ENCODE measurements at regions not wholly inside any gene's neighbourhood (a gene's known extent, or its start where the extent isn't known, plus 50 kb on each side); places are given as distances from the start of the nearest gene placed in this dataset.

GRCh38 chr3:164365242-164365641 lies 713.1 kb downstream of the SI start:
- H4K20me1 ChIP-seq (ENCODE audit: control insufficient read depth, insufficient read depth, insufficient read length), result no peaks in the 10 kb centered on the region
- H3K4ac ChIP-seq (ENCODE audit: low read depth, low read length), result no peak overlapping the region
- no peak for DNase-seq
- H3K9ac ChIP-seq (ENCODE audit: extremely low read depth, insufficient read length, low read length), result no peak overlapping the region
- Mint-ChIP-seq H3K4me3 (no peak overlapping the region), H3K9me3 (no peaks in the 10 kb centered on the region), H3K36me3 (ENCODE audit: insufficient read depth in 1 of 3, low read depth in 3 of 3) (no peaks in the 10 kb centered on the region), H3K27ac (no peak overlapping the region), H3K4me1 (peaks cover 0 to 2% of the 10 kb centered on the region in 2 experiments; a peak in 2 of 4 replicates), H3K27me3 (ENCODE audit: low read depth) (no peaks in the 10 kb centered on the region)
- no peak overlapping the region for H2BK12ac ChIP-seq (ENCODE audit: insufficient read length, low read depth, low read length)
- no peak overlapping the region for H2BK20ac ChIP-seq (ENCODE audit: low read depth, low read length, poor library complexity, severe bottlenecking)
- no peak overlapping the region for H3K23ac ChIP-seq (ENCODE audit: insufficient read length, low read depth, low read length)
- H2AK5ac ChIP-seq (ENCODE audit: insufficient read length, low read length), result no peak overlapping the region
- no peak overlapping the region for H4K91ac ChIP-seq (ENCODE audit: insufficient read length, low read depth, low read length)
- H4K8ac ChIP-seq (replicated peaks; ENCODE audit: insufficient read length, low read depth, low read length), result no peak overlapping the region
- H3K18ac ChIP-seq (ENCODE audit: insufficient read length, low read depth, low read length), result no peak overlapping the region
- no peak overlapping the region for H4K5ac ChIP-seq (ENCODE audit: insufficient read length, low read depth, low read length)
- no peak overlapping the region for H3T11ph ChIP-seq (ENCODE audit: low read length)
- H2BK120ac ChIP-seq (ENCODE audit: low read depth, low read length, poor library complexity, severe bottlenecking), result no peak overlapping the region
- TF ChIP-seq, protein P1, sequence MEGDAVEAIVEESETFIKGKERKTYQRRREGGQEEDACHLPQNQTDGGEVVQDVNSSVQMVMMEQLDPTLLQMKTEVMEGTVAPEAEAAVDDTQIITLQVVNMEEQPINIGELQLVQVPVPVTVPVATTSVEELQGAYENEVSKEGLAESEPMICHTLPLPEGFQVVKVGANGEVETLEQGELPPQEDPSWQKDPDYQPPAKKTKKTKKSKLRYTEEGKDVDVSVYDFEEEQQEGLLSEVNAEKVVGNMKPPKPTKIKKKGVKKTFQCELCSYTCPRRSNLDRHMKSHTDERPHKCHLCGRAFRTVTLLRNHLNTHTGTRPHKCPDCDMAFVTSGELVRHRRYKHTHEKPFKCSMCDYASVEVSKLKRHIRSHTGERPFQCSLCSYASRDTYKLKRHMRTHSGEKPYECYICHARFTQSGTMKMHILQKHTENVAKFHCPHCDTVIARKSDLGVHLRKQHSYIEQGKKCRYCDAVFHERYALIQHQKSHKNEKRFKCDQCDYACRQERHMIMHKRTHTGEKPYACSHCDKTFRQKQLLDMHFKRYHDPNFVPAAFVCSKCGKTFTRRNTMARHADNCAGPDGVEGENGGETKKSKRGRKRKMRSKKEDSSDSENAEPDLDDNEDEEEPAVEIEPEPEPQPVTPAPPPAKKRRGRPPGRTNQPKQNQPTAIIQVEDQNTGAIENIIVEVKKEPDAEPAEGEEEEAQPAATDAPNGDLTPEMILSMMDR (conservative IDR thresholded peaks at IDR 0.05), result no peak
- no peaks in the 10 kb centered on the region for H3K27me3 ChIP-seq (ENCODE audit: insufficient read depth, low read length)
- H2BK15ac ChIP-seq (ENCODE audit: low read depth, low read length), result no peak overlapping the region
- no peak overlapping the region for H2BK5ac ChIP-seq (ENCODE audit: insufficient read length, low read length)
- H3K4me1 ChIP-seq (ENCODE audit: insufficient read depth, low read length), result no peaks in the 10 kb centered on the region
- no peak overlapping the region for H3K14ac ChIP-seq (ENCODE audit: insufficient read depth, low read length)
- H3K56ac ChIP-seq (ENCODE audit: insufficient read length, low read depth, low read length), result no peak overlapping the region
- H3K27ac ChIP-seq (ENCODE audit: insufficient read length, low read depth, low read length), result no peak overlapping the region
- no peaks in the 10 kb centered on the region for H3K23me2 ChIP-seq (ENCODE audit: insufficient read length, low read depth, low read length, poor library complexity, severe bottlenecking)
- H3K4me2 ChIP-seq (ENCODE audit: insufficient read depth, insufficient read length, low read length), result no peak overlapping the region
- no CpG with 5 or more reads among the region's 1 CpG for WGBS (ENCODE audit: extremely low coverage, insufficient read length, low lambda C conversion rate)
- H3K79me1 ChIP-seq (ENCODE audit: insufficient read depth, low read depth, low read length, poor library complexity, severe bottlenecking), result no peaks in the 10 kb centered on the region
- no peaks in the 10 kb centered on the region for H3K9me3 ChIP-seq (ENCODE audit: control insufficient read depth, low read depth, low read length)
- H3K79me2 ChIP-seq (ENCODE audit: insufficient read depth, low read length), result no peaks in the 10 kb centered on the region
- no peak overlapping the region for H2AFZ ChIP-seq (ENCODE audit: low read length)
